GM12878 (cell line): ENCODE measurements at regions not wholly inside any gene's neighbourhood (a gene's known extent, or its start where the extent isn't known, plus 50 kb on each side); places are given as distances from the start of the nearest gene placed in this dataset.

Experiments
- ATAC-seq: fragments of 200-7000 bp; cut with Tn5 transposase; 3 replicates; pipeline ENCODE4 v1.9.1; 2020; ENCODE audit warnings: mild to moderate bottlenecking, moderate library complexity
- BruUV-seq: library from RNA; stranded (reverse); fragments of 400-500 nt; replicated peaks from 2 replicates; lab custom pipeline; 2021; lab: Mats Ljungman, UMichigan
- CTCF ChIA-PET: fragments of 300-600 bp; sonication (Branson Sonifier 250); formaldehyde crosslinking; extraction: SDS; loops from one replicate; lab custom pipeline; 2021; ENCODE audit warnings: inconsistent platforms; lab: Yijun Ruan, JAX
- POLR2A ChIA-PET: fragments of 350-600 bp; formaldehyde crosslinking; extraction: SDS; loops from one replicate; lab custom pipeline; 2021; ENCODE audit warnings: inconsistent platforms; lab: Charles Lee
- RAD21 ChIA-PET: fragments of 300-600 bp; sonication (Branson Sonifier 250); formaldehyde crosslinking; loops from one replicate; lab custom pipeline; 2023; ENCODE audit warnings: antibody characterized with exemption; ENCODE audit not compliant: unreplicated experiment; lab: Charles Lee
- SMC1A ChIA-PET: fragments of 300-600 bp; sonication (Branson Sonifier 250); formaldehyde crosslinking; loops from one replicate; lab custom pipeline; 2023; ENCODE audit not compliant: unreplicated experiment, uncharacterized antibody; lab: Charles Lee
- DNase-seq: peaks from one replicate; pipeline ENCODE4 v3.0.0-alpha.2; 2011; ENCODE audit warnings: low read depth, low spot score
- FAIRE-seq: peaks from 3 replicates; lab custom pipeline; 2011; peaks lifted over from hg19 to GRCh38; lab: Jason Lieb, UNC
- H2AFZ ChIP-seq: 2 replicates; pipeline ENCODE4 v1.6.0; 2011; ENCODE audit warnings: low read depth, low read length, control low read depth; ENCODE audit not compliant: control insufficient read depth
- H3K27ac ChIP-seq: 2 replicates; pipeline ENCODE4 v1.5.1; 2011; ENCODE audit warnings: control low read depth; ENCODE audit not compliant: control insufficient read depth, insufficient read depth
- H3K27me3 ChIP-seq, 2 experiments: replicated peaks in 1 of 2; 2 replicates each; pipeline versions ENCODE4 v1.6.0 to v1.6.1; 2011; ENCODE audit warnings: low read length in 1 of 2; ENCODE audit not compliant: control insufficient read depth in 2 of 2, insufficient read depth in 2 of 2
- H3K36me3 ChIP-seq, 2 experiments: 2 replicates each; pipeline ENCODE4 v1.5.1; 2011; ENCODE audit warnings: low read length in 1 of 2; ENCODE audit not compliant: control insufficient read depth in 2 of 2, insufficient read depth in 2 of 2
- H3K4me1 ChIP-seq: 2 replicates; pipeline ENCODE4 v1.6.1; 2011; ENCODE audit warnings: mild to moderate bottlenecking, low read length, moderate library complexity, mixed read lengths; ENCODE audit not compliant: control insufficient read depth, insufficient read depth
- H3K4me2 ChIP-seq: 2 replicates; pipeline ENCODE4 v1.6.0; 2011; ENCODE audit warnings: control low read depth; ENCODE audit not compliant: control insufficient read depth, insufficient read depth
- H3K4me3 ChIP-seq: fragments of 200-600 bp; sonication (generic); 2 replicates; pipeline ENCODE4 v1.5.1; 2016
- H3K79me2 ChIP-seq: 2 replicates; pipeline ENCODE4 v1.6.0; 2011; ENCODE audit warnings: low read length; ENCODE audit not compliant: control insufficient read depth, insufficient read depth
- H3K9ac ChIP-seq: 2 replicates; pipeline ENCODE4 v1.8.0; 2011; ENCODE audit warnings: low read length, control low read depth, mixed read lengths; ENCODE audit not compliant: control insufficient read depth, insufficient read depth
- H3K9me3 ChIP-seq: replicated peaks from 3 replicates; pipeline ENCODE4 v1.5.1; 2011; ENCODE audit warnings: mild to moderate bottlenecking, low read length; ENCODE audit not compliant: control insufficient read depth, insufficient read depth
- H4K20me1 ChIP-seq: 2 replicates; pipeline ENCODE4 v1.6.0; 2011; ENCODE audit not compliant: control insufficient read depth, insufficient read depth
- ESRRA ChIP-seq: IDR thresholded peaks from 2 replicates; pipeline ENCODE4 v1.6.1; 2012; ENCODE audit warnings: mild to moderate bottlenecking, low read length, improper control_type of control experiment
- FOXM1 ChIP-seq: IDR thresholded peaks from 2 replicates; pipeline ENCODE4 v1.6.1; 2012; ENCODE audit warnings: low read depth, mild to moderate bottlenecking, inconsistent platforms, low read length, moderate library complexity
- IKZF2 ChIP-seq, 2 experiments: fragments of 450-650 bp; IDR thresholded peaks; 2 replicates each; pipeline ENCODE4 v1.6.1; 2017; ENCODE audit warnings: mild to moderate bottlenecking in 2 of 2, moderate library complexity in 2 of 2
- NFYA ChIP-seq: IDR thresholded peaks from 2 replicates; pipeline ENCODE4 v1.6.1; 2011; ENCODE audit warnings: low read depth, mild to moderate bottlenecking, low read length, improper control_type of control experiment, borderline replicate concordance
- WGBS: methylation state at CpG from one replicate; pipeline ENCODE4 v1.1.6; 2016; ENCODE audit warnings: low lambda C conversion rate; ENCODE audit not compliant: insufficient replicate concordance, insufficient coverage; ENCODE audit errors: missing lambda C conversion rate; 5-methylcytosine and 5-hydroxymethylcytosine counted together
- in situ Hi-C: fragments of 300-500 bp; cut with MboI; formaldehyde crosslinking; loops from 9 replicates; pipeline ENCODE4 v1.14.3; 2018; ENCODE audit warnings: mixed read lengths
- intact Hi-C: fragments of 100-400 bp; cut with micrococcal nuclease; formaldehyde crosslinking; loops from one replicate; pipeline ENCODE4 v1.14.2; 2022; ENCODE audit not compliant: unreplicated experiment
- TF ChIP-seq, protein P1 (sequence below): fragments of 450-650 bp; IDR thresholded peaks from 2 replicates; pipeline ENCODE4 v1.6.1; 2017; ENCODE audit warnings: mild to moderate bottlenecking, moderate library complexity

DNA sequence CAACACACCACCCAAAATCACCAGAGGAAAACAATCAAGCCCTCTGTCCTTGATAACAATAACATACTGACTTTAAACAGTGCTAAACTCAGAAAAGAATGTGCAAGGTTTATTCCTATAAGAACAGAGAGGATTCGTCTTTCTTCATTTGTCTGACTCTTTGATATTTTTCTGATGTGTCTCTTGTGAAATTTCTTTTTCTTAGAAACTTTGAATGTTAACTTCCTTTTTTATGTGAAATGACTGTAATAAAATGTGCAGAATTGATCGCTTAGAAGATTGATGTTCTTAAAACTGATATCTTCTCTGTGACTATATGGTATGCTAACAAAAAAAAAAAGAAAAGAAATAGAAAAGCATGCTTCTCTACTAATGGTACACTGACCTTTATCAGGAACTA lies 947.4 kb upstream of the CITED2 start (continued):
- TF ChIP-seq, protein P1, sequence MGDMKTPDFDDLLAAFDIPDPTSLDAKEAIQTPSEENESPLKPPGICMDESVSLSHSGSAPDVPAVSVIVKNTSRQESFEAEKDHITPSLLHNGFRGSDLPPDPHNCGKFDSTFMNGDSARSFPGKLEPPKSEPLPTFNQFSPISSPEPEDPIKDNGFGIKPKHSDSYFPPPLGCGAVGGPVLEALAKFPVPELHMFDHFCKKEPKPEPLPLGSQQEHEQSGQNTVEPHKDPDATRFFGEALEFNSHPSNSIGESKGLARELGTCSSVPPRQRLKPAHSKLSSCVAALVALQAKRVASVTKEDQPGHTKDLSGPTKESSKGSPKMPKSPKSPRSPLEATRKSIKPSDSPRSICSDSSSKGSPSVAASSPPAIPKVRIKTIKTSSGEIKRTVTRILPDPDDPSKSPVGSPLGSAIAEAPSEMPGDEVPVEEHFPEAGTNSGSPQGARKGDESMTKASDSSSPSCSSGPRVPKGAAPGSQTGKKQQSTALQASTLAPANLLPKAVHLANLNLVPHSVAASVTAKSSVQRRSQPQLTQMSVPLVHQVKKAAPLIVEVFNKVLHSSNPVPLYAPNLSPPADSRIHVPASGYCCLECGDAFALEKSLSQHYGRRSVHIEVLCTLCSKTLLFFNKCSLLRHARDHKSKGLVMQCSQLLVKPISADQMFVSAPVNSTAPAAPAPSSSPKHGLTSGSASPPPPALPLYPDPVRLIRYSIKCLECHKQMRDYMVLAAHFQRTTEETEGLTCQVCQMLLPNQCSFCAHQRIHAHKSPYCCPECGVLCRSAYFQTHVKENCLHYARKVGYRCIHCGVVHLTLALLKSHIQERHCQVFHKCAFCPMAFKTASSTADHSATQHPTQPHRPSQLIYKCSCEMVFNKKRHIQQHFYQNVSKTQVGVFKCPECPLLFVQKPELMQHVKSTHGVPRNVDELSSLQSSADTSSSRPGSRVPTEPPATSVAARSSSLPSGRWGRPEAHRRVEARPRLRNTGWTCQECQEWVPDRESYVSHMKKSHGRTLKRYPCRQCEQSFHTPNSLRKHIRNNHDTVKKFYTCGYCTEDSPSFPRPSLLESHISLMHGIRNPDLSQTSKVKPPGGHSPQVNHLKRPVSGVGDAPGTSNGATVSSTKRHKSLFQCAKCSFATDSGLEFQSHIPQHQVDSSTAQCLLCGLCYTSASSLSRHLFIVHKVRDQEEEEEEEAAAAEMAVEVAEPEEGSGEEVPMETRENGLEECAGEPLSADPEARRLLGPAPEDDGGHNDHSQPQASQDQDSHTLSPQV = no peak
- TF ChIP-seq ESRRA = no peak

DNA sequence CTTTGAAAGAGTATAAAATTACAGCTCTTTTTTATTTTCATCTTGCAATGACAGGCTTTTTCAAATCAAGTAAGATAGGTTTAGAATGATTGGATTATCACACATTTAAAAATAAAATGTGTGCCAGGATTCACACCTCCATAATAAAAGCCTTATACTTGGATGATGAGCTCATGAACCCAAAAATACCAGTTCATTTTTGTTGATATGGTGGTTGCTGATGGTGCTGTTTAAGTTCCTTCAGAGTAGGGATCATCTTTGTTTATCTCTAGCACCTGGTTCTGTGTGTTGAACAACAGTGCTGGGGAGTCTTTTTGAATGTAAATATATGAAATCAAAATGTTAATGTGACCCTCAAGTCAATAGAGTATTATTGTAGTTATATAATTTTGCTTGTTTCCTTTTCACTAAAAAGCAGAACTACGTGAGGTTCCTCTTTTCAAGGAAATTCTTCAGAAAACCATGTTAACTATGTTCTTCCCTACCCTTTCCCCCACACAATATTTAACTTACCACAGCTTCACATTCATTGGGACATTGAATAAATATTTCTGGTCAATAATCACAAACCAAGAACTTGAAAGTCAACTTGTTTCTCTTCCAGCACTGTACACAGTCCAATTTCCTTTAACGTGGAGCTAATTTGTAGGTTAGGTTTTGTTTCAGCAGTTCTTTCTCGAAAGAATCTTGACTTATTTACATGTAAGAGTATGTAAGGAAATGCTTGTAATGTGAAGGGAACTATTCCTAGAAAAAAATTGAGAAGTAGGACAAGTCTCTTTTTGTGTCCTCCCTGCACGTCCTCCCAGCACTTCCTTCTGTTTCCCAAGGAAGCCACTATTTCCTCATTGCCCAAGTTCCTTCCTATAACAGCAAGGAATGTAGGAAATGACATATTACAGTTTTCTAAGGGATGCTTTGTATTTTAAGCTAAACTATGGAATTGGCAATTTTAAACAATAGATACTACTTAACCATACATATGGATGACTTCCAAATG lies 945.9 kb upstream of the CITED2 start:
- POLR2A ChIA-PET = interaction anchor here (0.6 kb wide), 1 partner anchor 1533 kb away, joined by 6 read pairs; no protein-coding TSS in a partner anchor
- no peak overlapping the region for H3K4me2 ChIP-seq
- intact Hi-C loops = no loop called here
- FAIRE-seq (no peak), ATAC-seq (no peak; the same call in 2 of the 3 replicates), DNase-seq (no peak)
- no peaks in the 10 kb centered on the region for H3K4me1 ChIP-seq
- TF ChIP-seq IKZF2 (IDR thresholded peaks at IDR 0.05) (peak in 1 of 2 experiments; percentile 24; a peak in 1 of 4 replicates), FOXM1 (no peak), NFYA (no peak)
- no peak overlapping the region for H3K9ac ChIP-seq
- 3% methylated on average over 4 of the region's 4 CpGs for WGBS
- H3K27ac ChIP-seq = no peak overlapping the region
- in situ Hi-C loops = no loop called here
- H3K79me2 ChIP-seq = no peaks in the 10 kb centered on the region
- no TSS peak for BruUV-seq
- SMC1A ChIA-PET = interaction anchor here (0.5 to 2.8 kb wide), 12 partner anchors 9 to 1150 kb away, joined by 3 to 7 read pairs (median 3); no protein-coding TSS in a partner anchor
- RAD21 ChIA-PET = interaction anchor here (0.6 to 3.6 kb wide), 6 partner anchors 13 to 112 kb away, joined by 3 to 13 read pairs (median 3); no protein-coding TSS in a partner anchor
- H3K36me3 ChIP-seq = no peaks in the 10 kb centered on the region
- CTCF ChIA-PET = interaction anchor here (0.5 to 1.3 kb wide), 3 partner anchors 18 to 1127 kb away, joined by 3 to 4 read pairs (median 3); no protein-coding TSS in a partner anchor
- no peak overlapping the region for H3K4me3 ChIP-seq
- H3K27me3 ChIP-seq = no peaks in the 10 kb centered on the region
- H2AFZ ChIP-seq = peak overlapping the region; percentile 71
- H4K20me1 ChIP-seq = no peaks in the 10 kb centered on the region
- H3K9me3 ChIP-seq = no peaks in the 10 kb centered on the region
